GM21390 (cell line): ENCODE measurements at regions not wholly inside any gene's neighbourhood (a gene's known extent, or its start where the extent isn't known, plus 50 kb on each side); places are given as distances from the start of the nearest gene placed in this dataset.

ENCODE experiments used
- ATAC-seq: cut with Tn5 transposase; IDR thresholded peaks from one replicate; pipeline ENCODE4 v1.9.1; 2021; ENCODE audit not compliant: unreplicated experiment

DNA sequence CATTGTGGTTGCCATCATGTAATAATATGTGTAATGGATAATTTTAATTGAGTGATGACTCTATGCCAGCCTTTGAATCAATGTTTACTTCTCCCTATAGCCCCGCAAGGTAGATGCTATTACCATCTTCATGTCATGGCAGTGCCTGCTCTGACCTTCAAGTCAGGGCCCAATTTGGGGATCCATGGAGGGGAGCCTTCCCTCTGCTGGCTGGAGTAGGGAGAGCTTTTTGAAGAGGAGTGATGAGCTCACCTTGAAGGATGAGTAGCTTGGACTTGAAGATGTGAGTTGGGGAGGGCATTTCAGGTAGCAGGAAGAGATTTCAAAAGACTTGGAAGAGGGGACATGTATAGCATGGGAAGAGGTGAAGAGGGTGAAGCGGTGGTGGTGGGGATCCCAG lies 189.2 kb downstream of the FOXD2 start:
- ATAC-seq = no peak

DNA sequence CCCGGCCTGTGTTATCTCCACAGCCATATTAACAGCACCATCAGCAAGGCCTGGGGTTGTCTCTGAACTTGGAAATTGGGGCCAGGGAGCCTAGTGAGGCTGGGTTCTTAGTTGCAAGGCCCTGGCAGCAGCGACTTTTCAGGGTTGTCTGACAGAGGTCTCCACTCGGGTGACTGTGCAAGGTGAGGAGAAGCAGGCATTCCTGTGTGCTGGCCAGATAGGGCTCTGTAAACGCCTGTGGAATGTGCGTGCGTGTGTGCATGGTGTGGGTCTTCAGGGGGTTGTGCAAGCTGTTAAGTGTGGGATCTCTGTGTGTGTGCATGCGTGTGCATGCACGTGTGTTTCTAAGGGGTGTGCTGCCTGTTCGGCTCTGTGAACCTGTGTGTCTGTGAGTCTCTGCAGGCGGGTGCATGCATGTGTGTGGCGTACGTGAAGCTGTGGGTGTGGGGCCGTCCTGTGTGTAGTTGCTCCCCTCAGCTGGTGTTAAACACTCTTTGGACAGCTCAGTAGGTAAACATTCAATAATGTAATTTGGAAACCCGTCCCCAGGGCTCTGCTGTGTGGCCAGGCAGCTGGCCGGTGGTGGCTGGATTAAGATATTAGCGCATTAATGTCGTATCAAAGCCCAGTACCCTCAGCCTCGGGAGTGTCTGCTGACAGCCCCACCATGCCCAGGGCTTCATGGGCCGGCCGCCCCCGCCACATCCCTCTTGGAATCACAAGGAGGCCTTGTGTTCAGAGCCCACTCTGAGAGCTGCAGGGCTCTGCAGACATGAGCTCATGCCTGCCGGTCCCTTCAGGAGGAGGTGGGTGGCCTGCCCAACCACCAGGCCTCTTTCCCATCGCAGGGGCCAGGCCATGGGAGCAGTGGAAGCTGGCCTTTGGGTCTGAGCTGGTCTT lies 189.9 kb downstream of the FOXD2 start:
- ATAC-seq = no peak

DNA sequence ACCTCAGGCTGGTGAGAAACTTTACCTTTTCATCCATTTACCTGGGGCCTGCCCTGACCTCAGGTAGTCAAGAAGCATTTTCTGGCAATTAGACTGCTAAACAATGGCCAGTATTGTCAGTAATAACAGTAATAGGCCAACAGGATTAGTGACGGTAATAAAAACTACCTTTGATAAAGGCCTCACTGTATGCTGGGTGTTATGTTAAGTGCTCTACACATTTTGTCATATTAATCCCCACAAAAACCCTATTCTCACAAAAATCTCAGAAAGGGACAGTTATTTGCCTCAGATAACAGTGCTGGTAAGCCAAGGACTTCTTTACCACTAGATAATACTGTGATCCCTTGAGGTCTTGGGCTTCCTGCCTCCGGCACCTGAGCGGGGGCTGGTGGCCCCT lies 191.4 kb downstream of the FOXD2 start:
- ATAC-seq = no peak

DNA sequence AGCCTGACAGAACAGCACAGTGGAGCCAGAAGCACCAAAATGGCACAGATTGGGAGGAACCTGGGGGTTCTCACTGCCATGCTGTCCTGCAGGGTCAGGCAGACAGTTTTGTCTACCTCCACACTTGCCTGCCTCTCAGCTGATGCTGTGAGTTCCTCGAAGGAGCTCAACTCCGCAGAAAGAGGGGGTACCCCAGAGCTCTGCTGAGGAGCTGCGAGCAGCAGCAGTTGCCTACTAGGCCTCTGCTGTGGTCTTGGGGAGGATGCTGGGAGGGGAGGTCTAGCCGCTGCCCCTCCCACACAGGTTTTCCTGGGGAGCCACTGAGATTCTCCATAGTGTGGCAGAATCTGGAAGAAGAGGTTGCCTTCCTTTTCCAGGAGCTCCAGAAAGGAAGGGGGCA lies 192.5 kb downstream of the FOXD2 start:
- no peak for ATAC-seq

DNA sequence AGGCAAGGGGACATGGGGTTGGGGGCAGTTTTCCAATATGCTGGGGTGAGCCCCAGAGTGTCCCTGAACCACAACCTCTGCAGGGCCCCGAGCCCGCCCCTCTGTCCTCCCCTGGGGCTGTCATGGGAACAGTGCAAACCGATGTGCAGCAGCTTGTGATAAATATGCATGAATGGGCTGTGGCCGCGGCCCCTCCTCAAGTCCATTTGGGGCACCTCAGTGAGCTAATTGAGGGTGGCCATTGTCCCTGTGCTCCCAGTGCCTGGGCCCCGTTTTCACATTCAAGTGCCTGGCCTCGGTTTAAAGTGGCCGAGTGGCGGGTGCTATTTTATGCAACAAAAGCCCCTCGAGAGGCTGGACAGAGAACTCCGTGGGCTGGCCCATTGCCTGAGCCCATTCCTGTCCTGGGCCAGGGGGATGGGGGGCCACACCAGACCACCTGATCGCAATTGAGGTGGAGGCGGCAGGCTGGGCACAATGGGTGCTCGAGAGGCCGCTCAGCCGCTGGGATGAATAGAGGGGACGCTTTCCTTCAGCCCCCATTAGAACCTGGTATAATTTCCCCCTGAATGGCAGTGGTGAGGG lies 193.7 kb downstream of the FOXD2 start:
- no peak for ATAC-seq

DNA sequence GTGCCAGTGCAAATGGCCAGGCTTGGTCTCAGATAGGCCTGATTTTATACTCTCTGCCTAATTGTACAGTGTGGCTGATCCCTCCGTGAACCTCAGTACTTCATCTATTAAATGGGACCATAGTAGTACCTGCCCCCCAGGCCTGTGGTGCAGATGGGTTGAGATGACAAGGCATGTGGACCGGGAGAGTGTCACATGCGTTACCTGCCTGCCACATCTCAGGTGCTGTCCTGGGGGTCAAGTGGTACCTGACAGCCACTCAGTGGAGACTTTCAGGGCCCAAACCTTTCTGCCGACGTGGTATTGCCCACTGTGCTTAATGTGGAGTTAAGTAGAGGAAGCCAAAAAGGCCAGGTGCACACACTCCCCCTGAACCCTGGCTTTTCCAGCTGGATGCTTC lies 197.3 kb downstream of the FOXD2 start:
- no peak for ATAC-seq

DNA sequence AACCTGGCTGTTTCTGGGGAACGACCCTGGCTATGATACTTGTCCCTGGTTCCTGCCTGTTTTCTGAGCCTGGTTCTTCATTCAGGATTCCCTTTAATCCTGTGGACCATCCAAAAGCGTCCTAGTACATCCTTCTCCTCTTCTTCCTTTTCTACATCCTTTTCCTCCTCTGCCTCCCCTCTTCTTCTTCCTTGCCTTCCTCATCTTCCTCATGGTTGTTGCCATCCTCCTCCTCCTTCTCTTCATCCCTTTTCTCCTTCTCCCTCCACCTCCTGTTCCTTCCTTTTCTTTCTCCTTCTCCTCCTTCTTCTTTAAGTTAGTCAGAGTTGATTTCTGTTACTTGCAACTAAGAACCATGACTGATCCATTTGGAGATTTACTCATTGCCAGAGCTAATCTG lies 197.8 kb downstream of the FOXD2 start:
- ATAC-seq = no peak

DNA sequence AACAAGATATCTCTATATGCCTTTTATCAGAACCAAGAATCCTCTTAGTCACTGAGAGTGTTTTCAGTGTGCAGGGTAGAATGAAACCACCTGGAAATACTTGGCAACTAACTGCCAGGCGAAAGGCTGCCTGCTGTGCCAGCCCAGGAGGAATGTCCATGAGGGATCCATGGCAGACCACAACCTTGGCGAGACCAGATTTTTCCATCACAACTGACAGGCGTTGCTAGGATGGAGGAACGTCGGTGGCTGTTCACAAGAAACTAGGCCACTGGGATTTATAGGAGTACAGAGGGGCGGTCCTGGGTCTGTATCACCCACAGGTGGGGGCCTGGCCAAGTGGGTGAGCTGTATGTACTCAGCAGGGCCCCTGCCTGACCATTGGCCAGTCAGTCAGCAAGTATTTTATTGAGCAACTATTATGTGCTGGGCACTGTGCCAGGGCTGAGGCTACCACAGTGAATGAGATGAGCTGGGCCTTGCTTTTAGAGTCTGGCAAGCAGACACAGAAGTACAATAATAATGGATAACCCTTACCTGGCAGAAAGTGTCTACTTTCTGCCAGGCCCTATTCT lies 199.4 kb downstream of the FOXD2 start:
- ATAC-seq = no peak

DNA sequence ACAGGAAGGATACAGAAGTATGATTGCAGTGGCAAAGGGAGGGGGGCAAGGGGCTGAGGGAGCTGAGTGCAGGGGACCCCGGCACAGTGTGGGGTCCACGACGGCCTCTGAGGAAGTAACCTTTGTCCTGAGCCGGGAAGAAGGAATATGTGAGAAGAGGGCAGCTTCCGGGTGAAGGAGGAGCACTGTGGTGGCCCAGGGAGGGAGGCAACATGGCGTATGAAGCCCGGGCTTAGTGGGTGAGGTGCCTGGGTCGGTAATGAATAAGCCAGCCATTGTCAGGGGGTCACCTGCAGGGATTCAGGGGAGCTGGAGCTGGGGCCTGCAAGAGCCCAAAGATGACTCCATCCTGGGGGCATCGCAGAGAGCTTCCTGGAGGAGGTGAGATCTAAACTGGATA lies 200.4 kb downstream of the FOXD2 start:
- no peak for ATAC-seq

DNA sequence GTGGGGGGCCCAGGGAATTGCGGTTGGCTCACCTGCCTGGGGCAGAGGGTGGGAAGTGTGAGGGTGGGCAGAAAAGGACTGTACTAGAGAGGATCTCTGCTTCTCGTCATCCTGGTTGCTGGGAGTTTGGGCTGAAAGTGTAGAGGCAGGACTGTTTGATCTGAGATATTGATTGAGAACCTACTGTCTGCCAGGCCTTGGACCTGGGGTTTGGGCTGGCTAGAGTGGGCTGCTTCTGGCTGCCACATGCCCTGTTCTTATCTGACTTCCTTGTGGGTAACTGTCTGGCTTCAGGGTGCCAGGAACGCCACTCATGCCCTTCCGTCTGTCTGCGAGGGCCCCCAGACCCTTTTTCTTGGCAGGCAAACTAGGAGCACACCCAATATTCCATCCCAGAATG lies 200.9 kb downstream of the FOXD2 start:
- ATAC-seq = no peak

DNA sequence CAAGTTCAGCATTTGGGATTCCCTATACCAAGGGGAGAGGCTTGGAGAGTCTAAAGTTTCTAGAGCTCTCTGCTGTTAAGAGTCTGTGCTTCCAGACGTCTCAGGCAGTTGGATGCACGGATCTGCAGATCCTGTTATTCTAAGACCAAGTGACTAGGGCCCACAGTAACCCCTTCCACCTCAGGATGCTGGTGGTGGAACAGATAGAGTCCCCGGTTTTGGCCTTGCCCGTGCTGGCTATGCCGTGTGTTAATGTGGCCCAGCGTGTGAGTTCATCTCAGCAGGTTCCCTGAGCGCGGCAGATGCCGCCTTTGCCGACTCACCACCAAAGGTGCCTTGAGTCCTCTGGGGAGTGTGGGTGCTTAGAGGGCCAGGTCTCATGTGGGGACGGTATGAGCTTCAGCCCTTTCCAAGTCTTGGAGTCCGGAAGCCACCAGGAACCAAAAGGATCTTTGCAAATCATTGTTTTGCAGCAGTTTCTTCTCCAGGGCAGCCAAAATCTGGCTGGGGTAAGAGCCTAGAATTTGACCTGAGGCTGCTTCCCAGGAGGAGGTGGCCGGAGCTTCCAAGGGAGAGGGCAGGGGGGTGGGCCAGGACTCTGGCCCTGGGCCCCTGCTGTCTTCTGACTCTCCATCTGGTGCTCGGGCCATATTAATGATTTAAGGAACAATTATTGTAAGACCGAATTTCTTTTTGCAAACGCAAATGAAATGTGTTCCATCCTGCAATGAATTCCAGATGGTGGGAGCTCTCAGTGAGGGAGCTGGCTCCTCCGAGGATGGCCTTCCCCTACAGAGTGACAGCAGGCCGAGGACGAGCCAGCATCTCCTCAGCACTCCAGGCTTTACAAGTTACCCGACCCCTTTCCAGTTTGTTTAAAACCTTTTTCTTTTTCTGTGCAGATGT lies 205.7 kb downstream of the FOXD2 start:
- ATAC-seq = no peak

DNA sequence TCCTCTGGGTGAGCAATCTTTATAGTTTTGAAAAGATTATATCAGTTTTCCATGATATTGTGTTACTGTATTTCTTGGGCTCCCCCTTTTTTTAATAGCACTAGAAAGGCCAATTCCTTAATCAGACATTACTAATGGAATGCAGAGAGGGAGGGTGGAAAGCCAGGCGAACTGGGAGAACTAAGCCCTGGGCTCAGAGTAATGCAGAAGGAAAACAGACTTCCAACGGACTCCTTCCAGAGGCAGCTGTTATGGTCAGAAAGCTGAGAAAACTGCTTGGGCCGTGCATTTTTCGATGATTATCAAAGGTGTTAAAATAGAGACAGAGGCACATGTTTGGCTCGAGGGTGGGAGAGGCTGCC lies 206.3 kb downstream of the FOXD2 start:
- ATAC-seq = no peak

DNA sequence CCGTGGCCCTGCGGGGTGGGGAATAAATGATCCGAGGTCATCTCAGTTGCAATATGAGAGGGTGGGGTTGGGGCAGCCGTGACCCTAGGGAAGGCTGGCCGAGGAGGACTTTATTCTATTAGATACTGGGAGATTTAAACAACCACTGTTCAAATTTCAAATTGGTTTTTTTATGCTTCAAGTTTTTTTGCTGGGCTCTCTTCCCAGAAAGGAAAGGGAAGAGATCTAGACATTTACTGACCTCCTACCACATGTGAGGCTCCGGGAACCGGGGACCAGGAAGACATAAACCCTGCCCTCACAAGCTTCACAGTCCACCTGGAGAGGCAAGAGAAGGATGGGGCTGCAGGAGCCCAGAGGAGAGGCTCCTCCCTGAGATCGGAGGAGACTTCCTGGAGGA lies 207.3 kb downstream of the FOXD2 start:
- no peak for ATAC-seq

DNA sequence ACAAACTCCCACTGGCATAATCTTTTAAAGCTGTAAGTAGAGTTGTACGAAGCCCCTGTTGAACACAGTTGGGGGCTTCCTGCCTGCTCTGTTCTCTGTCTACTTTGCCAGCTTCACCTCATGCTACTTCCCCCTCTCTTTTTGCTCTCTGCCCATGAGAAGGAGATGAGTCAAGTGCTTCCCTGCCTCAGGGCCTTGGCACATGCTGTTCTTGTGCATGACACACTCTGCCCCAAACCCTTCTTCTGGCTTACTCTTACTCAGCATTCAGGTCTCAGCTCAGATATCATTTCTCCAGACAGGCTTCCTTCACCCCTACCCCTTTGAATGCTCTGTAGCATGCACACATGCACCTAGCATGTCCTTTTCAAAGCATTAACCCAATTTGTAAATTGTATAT lies 208.8 kb downstream of the FOXD2 start:
- ATAC-seq = no peak

DNA sequence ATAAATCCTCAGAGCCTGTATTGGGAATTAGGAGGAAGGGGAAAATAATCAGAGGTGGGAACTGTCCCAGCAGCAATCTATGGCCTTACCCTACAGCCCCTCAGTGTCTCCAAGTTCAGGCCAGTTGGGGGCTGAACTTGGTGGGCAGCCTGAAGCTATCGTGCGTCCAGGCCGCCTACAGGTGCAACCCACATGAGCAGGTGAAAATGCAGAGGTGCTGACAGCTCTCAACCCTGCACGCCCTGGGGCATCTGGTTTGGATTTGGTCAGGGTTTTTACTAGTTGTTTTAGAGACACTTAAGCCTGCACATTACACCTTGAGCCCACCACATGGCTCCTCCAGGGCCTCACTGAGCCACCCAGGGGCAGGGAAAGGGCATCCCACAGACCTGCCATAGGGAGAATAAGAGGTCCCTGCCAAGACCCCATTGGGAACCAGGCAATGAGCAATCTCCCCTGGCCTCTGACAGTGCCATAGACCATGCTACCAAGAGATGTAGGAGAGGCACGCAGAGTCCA lies 209.5 kb downstream of the FOXD2 start:
- no peak for ATAC-seq

DNA sequence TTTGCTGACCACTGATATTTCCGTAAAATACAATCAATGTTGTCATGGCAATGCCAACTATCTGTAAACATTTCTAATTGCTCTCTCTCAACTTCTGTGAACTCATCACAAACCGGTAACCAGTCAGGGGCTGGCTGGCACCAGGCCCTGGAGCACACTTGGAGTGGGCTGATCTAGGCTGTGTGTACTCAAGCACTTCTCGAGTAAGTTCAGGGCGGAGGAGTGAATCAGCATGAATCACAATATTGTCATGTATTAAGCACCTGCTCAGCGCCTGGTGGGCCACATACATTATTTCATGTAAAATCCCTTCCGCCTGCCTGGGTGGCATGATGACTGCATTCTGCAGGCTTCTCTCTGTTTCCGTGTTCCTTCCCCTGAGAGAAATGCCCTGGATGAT lies 212.4 kb downstream of the FOXD2 start:
- no peak for ATAC-seq

DNA sequence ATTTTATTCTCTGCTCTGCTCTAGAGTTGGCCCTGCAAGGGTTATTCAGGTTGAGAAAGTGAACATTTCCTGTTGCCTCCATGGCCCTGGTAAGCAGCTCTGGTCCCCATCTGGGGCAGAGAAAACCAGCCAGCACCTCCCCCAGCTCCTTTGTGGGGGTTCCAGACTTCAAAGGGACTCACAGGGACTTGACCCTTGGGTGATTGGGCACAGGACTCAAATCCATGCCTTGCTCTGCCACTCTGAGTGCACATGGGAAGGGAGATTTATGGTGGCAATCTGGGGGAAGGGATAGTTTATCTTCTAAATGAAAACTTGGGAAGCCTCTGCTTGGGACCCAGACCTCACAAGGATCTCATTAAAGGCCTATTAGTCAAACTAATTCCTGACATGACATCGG lies 212.8 kb downstream of the FOXD2 start:
- no peak for ATAC-seq

DNA sequence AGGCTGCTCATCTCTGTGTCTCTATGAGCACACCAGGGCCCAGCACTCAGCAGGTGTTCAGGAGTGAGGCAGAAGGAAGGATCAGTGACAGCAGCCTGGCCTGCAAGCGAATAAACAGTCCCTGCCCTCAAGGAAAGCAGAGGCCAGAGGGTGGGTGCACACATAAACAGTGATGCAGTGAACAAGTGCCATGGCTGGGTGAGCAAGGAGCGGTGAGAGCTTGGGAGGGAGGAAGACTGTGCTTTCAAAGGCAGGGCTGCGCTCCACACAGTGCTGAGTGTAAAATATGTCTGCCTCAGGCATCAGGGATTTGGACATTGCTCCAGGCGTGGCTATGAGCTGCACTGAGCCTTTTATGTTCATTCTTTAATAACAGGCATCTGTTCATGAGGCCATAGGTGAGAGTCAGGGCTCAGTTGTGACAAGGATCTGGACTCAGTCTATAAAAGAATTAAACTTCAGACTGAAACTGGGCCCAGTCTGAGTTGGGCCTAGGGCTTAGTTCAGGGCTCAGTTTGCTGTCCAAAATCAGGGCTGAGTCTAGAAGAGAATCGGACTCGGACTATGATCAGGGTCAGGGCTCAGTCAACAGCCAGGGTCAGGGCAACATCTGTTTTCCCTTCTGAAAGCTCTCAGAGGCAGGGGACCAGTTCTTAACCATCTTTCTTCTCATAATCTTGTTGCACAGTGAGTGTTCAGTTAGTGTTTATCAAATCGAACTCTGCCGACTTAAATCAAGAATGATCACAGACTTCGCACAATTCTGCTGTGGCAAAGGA lies 213.7 kb downstream of the FOXD2 start:
- ATAC-seq = no peak

DNA sequence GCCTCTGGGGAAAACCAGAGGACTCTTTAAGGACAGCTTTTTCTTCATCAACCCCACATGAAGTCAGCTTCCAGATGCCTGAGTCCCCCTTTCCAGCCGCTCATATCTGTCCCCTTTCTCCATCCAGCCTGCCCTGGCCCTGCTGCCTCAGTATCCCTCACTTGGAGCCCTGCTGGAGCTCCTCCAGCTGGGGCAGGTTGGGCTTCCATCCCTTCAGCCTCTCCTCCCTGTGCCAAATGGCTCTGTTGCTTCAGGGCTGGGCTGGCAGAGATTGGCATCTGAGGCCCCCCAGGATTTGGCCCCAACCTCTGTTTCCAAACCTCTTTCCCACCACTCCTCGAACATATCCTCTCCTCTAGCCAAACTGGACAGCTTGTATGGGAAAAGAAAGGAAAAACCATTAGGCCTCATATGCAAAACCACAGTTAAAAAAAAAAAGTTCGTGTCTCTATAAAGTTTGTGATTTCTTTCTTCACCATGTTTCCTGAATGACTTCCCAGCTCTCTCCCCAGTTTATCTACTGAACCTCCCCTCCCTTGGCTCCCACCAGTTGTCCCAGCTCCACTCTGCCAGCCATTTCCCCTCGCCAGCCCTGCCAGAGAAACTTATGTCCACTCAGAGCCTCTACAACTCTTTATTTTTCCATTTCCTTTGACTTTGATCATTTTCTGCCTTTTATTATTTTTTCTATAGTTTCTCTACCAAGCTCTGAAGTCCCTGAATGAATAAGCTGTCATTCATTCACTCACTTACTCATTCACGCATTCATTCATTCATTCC lies 217.9 kb downstream of the FOXD2 start:
- no peak for ATAC-seq
